RWPE2 (cell line): ENCODE measurements at regions not wholly inside any gene's neighbourhood (a gene's known extent, or its start where the extent isn't known, plus 50 kb on each side); places are given as distances from the start of the nearest gene placed in this dataset.

ENCODE experiments used
- ATAC-seq: fragments of 200-7000 bp; cut with Tn5 transposase; 3 replicates; pipeline ENCODE4 v1.9.1; 2021; ENCODE audit warnings: low read depth
- DNase-seq: peaks from one replicate; pipeline ENCODE4 v3.0.0-alpha.2; 2020; ENCODE audit warnings: low spot score
- H3K27ac ChIP-seq: fragments of 450-650 bp; 2 replicates; pipeline ENCODE4 v1.5.1; 2017; ENCODE audit warnings: mild to moderate bottlenecking; ENCODE audit not compliant: poor library complexity, severe bottlenecking
- H3K27me3 ChIP-seq: fragments of 250-450 bp; sonication (Bioruptor Pico); 2 replicates; pipeline ENCODE4 v1.5.1; 2021; ENCODE audit warnings: mild to moderate bottlenecking, moderate library complexity; ENCODE audit not compliant: insufficient read depth, poor library complexity, severe bottlenecking
- H3K36me3 ChIP-seq: fragments of 250-450 bp; sonication (Bioruptor Pico); 2 replicates; pipeline ENCODE4 v1.5.1; 2020; ENCODE audit warnings: low read depth, mild to moderate bottlenecking, moderate library complexity
- H3K4me1 ChIP-seq: fragments of 250-450 bp; sonication (Bioruptor Pico); 2 replicates; pipeline ENCODE4 v1.5.1; 2021; ENCODE audit warnings: mild to moderate bottlenecking, moderate library complexity; ENCODE audit not compliant: insufficient read depth, poor library complexity, severe bottlenecking
- H3K4me3 ChIP-seq: fragments of 250-450 bp; sonication (Bioruptor Pico); 2 replicates; pipeline ENCODE4 v1.5.1; 2021; ENCODE audit warnings: mild to moderate bottlenecking, moderate library complexity; ENCODE audit not compliant: severe bottlenecking
- H3K9me3 ChIP-seq: fragments of 250-450 bp; sonication (Bioruptor Pico); 2 replicates; pipeline ENCODE4 v1.5.1; 2021; ENCODE audit warnings: mild to moderate bottlenecking, moderate library complexity; ENCODE audit not compliant: severe bottlenecking
- CTCF ChIP-seq: fragments of 450-650 bp; IDR thresholded peaks from one replicate; pipeline ENCODE4 v1.5.1; 2017; ENCODE audit warnings: mild to moderate bottlenecking, moderate library complexity; ENCODE audit not compliant: poor library complexity, severe bottlenecking

GRCh38 chr3:145754605-145755289, 406.2 kb downstream of the PLOD2 start:
- peaks cover 6% of the 10 kb centered on the region for H3K27me3 ChIP-seq
- no peak for ATAC-seq
- H3K36me3 ChIP-seq = no peaks in the 10 kb centered on the region
- no peak overlapping the region for H3K27ac ChIP-seq
- no peak for TF ChIP-seq CTCF
- no peaks in the 10 kb centered on the region for H3K9me3 ChIP-seq
- no peaks in the 10 kb centered on the region for H3K4me1 ChIP-seq
- H3K4me3 ChIP-seq = no peak overlapping the region
- no peak for DNase-seq

- H3K9me3 ChIP-seq = no peaks in the 10 kb centered on the region
- TF ChIP-seq CTCF = no peak
- H3K4me1 ChIP-seq = no peaks in the 10 kb centered on the region
- H3K27ac ChIP-seq = no peak overlapping the region
- peaks cover 3% of the 10 kb centered on the region for H3K27me3 ChIP-seq
- ATAC-seq (no peak), DNase-seq (no peak)
- H3K36me3 ChIP-seq = no peaks in the 10 kb centered on the region
- no peak overlapping the region for H3K4me3 ChIP-seq
These were observed 400.9 kb downstream of the PLOD2 start for GRCh38 chr3:145760036-145760435.

- Histone ChIP-seq H3K9me3 (no peaks in the 10 kb centered on the region), H3K4me3 (no peak overlapping the region), H3K4me1 (no peaks in the 10 kb centered on the region), H3K27ac (no peak overlapping the region), H3K27me3 (peaks cover 11% of the 10 kb centered on the region), H3K36me3 (no peaks in the 10 kb centered on the region)
- ATAC-seq (no peak), DNase-seq (no peak)
- TF ChIP-seq CTCF = peak; percentile 52
These were observed 393.1 kb downstream of the PLOD2 start for GRCh38 chr3:145767909-145768308.

- Histone ChIP-seq H3K9me3 (no peaks in the 10 kb centered on the region), H3K36me3 (no peaks in the 10 kb centered on the region), H3K27me3 (peaks cover 12% of the 10 kb centered on the region), H3K27ac (no peak overlapping the region), H3K4me1 (no peaks in the 10 kb centered on the region), H3K4me3 (no peak overlapping the region)
- ATAC-seq = no peak
- DNase-seq = no peak
- TF ChIP-seq CTCF = peak; percentile 60
These were observed 384.1 kb downstream of the PLOD2 start for GRCh38 chr3:145776782-145777408.

- ATAC-seq = no peak
- no peak for TF ChIP-seq CTCF
These were observed 380.7 kb downstream of the PLOD2 start for GRCh38 chr3:145780301-145780700.

More at GRCh38 chr3:145780301-145780700, 380.7 kb downstream of the PLOD2 start:
- H3K4me1 ChIP-seq = no peaks in the 10 kb centered on the region
- peaks cover under 1% of the 10 kb centered on the region for H3K27me3 ChIP-seq
- no peak for DNase-seq
- no peaks in the 10 kb centered on the region for H3K36me3 ChIP-seq
- H3K4me3 ChIP-seq = no peak overlapping the region
- no peaks in the 10 kb centered on the region for H3K9me3 ChIP-seq
- H3K27ac ChIP-seq = no peak overlapping the region
